ENCODE measurements at regions not wholly inside any gene's neighbourhood (a gene's known extent, or its start where the extent isn't known, plus 50 kb on each side); places are given as distances from the start of the nearest gene placed in this dataset.

- no peak for TF ChIP-seq AFF4 (CRISPR knock-in tag; IDR thresholded peaks at IDR 0.05; ENCODE audit: borderline replicate concordance)
Observed at GRCh38 chr16:86993426-86994110, 323.6 kb downstream of the C16orf95 start (continued).

- no peak for TF ChIP-seq ZNF281 (CRISPR knock-in tag; IDR thresholded peaks at IDR 0.05)
- POLR2A ChIA-PET = no interaction called here
- H3K4me1 Mint-ChIP-seq = 0 out of 2 replicates have a peak, but pooled peaks cover 3% of the 10 kb centered on the region
- ATAC-seq (no peak), DNase-seq (ENCODE audit: low spot score) (no peak)
- no peak overlapping the region for H3K4me3 Mint-ChIP-seq
- CTCF ChIA-PET = no interaction called here
- peaks cover 7% of the 10 kb centered on the region for H3K9me3 Mint-ChIP-seq
- H3K36me3 Mint-ChIP-seq = no peaks in the 10 kb centered on the region
- H3K27ac Mint-ChIP-seq = no peak overlapping the region
- H3K27me3 Mint-ChIP-seq (ENCODE audit: low read depth) = 0 out of 2 replicates have a peak, but pooled peaks cover 3% of the 10 kb centered on the region
Observed at GRCh38 chr16:86994215-86994614, 323.0 kb downstream of the C16orf95 start.

- no peak overlapping the region for H3K27ac Mint-ChIP-seq
- H3K27me3 Mint-ChIP-seq (ENCODE audit: low read depth) = 0 out of 2 replicates have a peak, but pooled peaks cover 3% of the 10 kb centered on the region
- H3K36me3 Mint-ChIP-seq = no peaks in the 10 kb centered on the region
- ATAC-seq = no peak
- H3K4me1 Mint-ChIP-seq = 0 out of 2 replicates have a peak, but pooled peaks cover 3% of the 10 kb centered on the region
- H3K9me3 Mint-ChIP-seq = peaks cover 7% of the 10 kb centered on the region
- DNase-seq (ENCODE audit: low spot score) = no peak
- POLR2A ChIA-PET = no interaction called here
- no peak for TF ChIP-seq SMAD4 (CRISPR knock-in tag; IDR thresholded peaks at IDR 0.05)
- no peak for TF ChIP-seq ZSCAN18 (CRISPR knock-in tag; IDR thresholded peaks at IDR 0.05)
- TF ChIP-seq ZNF219 (CRISPR knock-in tag; IDR thresholded peaks at IDR 0.05; ENCODE audit: borderline replicate concordance) = no peak
- TF ChIP-seq ZNF396 (CRISPR knock-in tag; IDR thresholded peaks at IDR 0.05; ENCODE audit: borderline replicate concordance) = no peak
- TF ChIP-seq FOXK1 (CRISPR knock-in tag; IDR thresholded peaks at IDR 0.05) = no peak
- TF ChIP-seq AR (CRISPR knock-in tag; IDR thresholded peaks at IDR 0.05) = no peak
- TF ChIP-seq NR3C1 (CRISPR knock-in tag; conservative IDR thresholded peaks at IDR 0.05; ENCODE audit: low read depth) = no peak
- no peak for TF ChIP-seq ZNF263 (CRISPR knock-in tag; IDR thresholded peaks at IDR 0.05; ENCODE audit: low read depth)
- no peak for TF ChIP-seq TP53 (CRISPR knock-in tag; IDR thresholded peaks at IDR 0.05)
- TF ChIP-seq ELF4 (CRISPR knock-in tag; IDR thresholded peaks at IDR 0.05; ENCODE audit: low read depth) = no peak
- TF ChIP-seq NR2C2 (CRISPR knock-in tag; IDR thresholded peaks at IDR 0.05) = no peak
- no peak overlapping the region for H3K4me3 Mint-ChIP-seq
- CTCF ChIA-PET = no interaction called here
Observed at GRCh38 chr16:86994651-86995171, 322.5 kb downstream of the C16orf95 start.
